ENCODE measurements at regions not wholly inside any gene's neighbourhood (a gene's known extent, or its start where the extent isn't known, plus 50 kb on each side); places are given as distances from the start of the nearest gene placed in this dataset.

DNA sequence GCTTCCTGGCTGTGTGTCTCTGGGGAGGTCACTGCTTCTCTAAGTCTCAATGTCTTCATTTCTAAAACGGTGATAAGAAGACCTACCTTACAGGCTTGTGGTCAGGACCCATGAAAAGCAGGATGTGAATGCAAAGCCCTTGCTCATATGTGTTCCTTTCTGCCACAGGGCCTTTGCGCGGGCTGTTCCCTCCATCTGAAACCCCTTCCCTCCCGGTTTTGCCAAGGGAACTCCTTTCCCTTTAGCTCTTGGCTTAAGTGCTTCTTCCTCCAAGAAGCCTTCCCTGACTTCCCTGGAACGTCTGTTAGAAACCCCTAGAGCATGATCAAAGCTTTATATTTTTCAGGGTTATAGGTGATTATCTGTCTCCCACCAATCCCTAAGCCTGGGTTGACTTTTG is 147.2 kb upstream of the PTPN1 start:
- TF ChIP-seq, protein P1, sequence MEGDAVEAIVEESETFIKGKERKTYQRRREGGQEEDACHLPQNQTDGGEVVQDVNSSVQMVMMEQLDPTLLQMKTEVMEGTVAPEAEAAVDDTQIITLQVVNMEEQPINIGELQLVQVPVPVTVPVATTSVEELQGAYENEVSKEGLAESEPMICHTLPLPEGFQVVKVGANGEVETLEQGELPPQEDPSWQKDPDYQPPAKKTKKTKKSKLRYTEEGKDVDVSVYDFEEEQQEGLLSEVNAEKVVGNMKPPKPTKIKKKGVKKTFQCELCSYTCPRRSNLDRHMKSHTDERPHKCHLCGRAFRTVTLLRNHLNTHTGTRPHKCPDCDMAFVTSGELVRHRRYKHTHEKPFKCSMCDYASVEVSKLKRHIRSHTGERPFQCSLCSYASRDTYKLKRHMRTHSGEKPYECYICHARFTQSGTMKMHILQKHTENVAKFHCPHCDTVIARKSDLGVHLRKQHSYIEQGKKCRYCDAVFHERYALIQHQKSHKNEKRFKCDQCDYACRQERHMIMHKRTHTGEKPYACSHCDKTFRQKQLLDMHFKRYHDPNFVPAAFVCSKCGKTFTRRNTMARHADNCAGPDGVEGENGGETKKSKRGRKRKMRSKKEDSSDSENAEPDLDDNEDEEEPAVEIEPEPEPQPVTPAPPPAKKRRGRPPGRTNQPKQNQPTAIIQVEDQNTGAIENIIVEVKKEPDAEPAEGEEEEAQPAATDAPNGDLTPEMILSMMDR (IDR thresholded peaks at IDR 0.05; ENCODE audit: low read depth, low read length) = no peak
- no peak for TF ChIP-seq POLR2A (IDR thresholded peaks at IDR 0.05; ENCODE audit: extremely low read depth, insufficient read length)

All from NB4 (cell line).